Fibroblast of lung (primary cell): ENCODE measurements at regions not wholly inside any gene's neighbourhood (a gene's known extent, or its start where the extent isn't known, plus 50 kb on each side); places are given as distances from the start of the nearest gene placed in this dataset.
"Not testable (repeated sequence)": the region's sequence is repeated elsewhere in the genome, so short reads cannot be mapped to it uniquely, and the experiment has no call there.

Experiments used
- DNase-seq, 2 donors: peaks; one replicate each; pipeline versions ENCODE4 v3.0.0 to v3.0.0-alpha.2; 2010; ENCODE audit warnings: low read depth in 2 of 2
- H2AFZ ChIP-seq: 2 replicates; pipeline ENCODE4 v1.5.1; 2012; ENCODE audit warnings: low read length, control low read depth, inconsistent platforms
- H3K27ac ChIP-seq: 2 replicates; pipeline ENCODE4 v1.5.1; 2011; ENCODE audit warnings: low read length, control low read depth; ENCODE audit not compliant: insufficient read depth
- H3K27me3 ChIP-seq: 2 replicates; pipeline ENCODE4 v1.5.1; 2011; ENCODE audit warnings: mild to moderate bottlenecking, low read length; ENCODE audit not compliant: control insufficient read depth, insufficient read depth
- H3K36me3 ChIP-seq: 2 replicates; pipeline ENCODE4 v1.5.1; 2011; ENCODE audit warnings: low read length; ENCODE audit not compliant: control insufficient read depth, insufficient read depth
- H3K4me1 ChIP-seq: 2 replicates; pipeline ENCODE4 v1.5.1; 2011; ENCODE audit warnings: low read length; ENCODE audit not compliant: control insufficient read depth, insufficient read depth; ENCODE audit errors: extremely low read depth
- H3K4me2 ChIP-seq: 2 replicates; pipeline ENCODE4 v1.5.1; 2011; ENCODE audit warnings: low read length, control low read depth; ENCODE audit not compliant: insufficient read depth; ENCODE audit errors: extremely low read depth
- H3K4me3 ChIP-seq, 4 experiments: fragments of 200-600 bp in 1 of 4; sonication (generic) in 1 of 4; replicated peaks in 1 of 4; 2 replicates each; pipeline ENCODE4 v1.5.1; 2011 to 2016; ENCODE audit warnings: low read length in 4 of 4, low read depth in 3 of 4, mild to moderate bottlenecking in 3 of 4, control low read depth in 2 of 4, inconsistent platforms in 1 of 4, mixed read lengths in 1 of 4; ENCODE audit not compliant: insufficient read depth in 1 of 4; ENCODE audit errors: control extremely low read depth in 1 of 4
- H3K79me2 ChIP-seq: 2 replicates; pipeline ENCODE4 v1.5.1; 2012; ENCODE audit warnings: mild to moderate bottlenecking, low read length, inconsistent platforms; ENCODE audit not compliant: control insufficient read depth, insufficient read depth
- H3K9ac ChIP-seq: 2 replicates; pipeline ENCODE4 v1.5.1; 2011; ENCODE audit warnings: mild to moderate bottlenecking, low read length, control low read depth; ENCODE audit not compliant: insufficient read depth
- H3K9me3 ChIP-seq: 2 replicates; pipeline ENCODE4 v1.5.1; 2012; ENCODE audit warnings: low read depth, low read length; ENCODE audit not compliant: control insufficient read depth, insufficient read depth
- H4K20me1 ChIP-seq: 2 replicates; pipeline ENCODE4 v1.5.1; 2011; ENCODE audit warnings: low read length; ENCODE audit not compliant: control insufficient read depth, insufficient read depth; ENCODE audit errors: extremely low read depth

DNA sequence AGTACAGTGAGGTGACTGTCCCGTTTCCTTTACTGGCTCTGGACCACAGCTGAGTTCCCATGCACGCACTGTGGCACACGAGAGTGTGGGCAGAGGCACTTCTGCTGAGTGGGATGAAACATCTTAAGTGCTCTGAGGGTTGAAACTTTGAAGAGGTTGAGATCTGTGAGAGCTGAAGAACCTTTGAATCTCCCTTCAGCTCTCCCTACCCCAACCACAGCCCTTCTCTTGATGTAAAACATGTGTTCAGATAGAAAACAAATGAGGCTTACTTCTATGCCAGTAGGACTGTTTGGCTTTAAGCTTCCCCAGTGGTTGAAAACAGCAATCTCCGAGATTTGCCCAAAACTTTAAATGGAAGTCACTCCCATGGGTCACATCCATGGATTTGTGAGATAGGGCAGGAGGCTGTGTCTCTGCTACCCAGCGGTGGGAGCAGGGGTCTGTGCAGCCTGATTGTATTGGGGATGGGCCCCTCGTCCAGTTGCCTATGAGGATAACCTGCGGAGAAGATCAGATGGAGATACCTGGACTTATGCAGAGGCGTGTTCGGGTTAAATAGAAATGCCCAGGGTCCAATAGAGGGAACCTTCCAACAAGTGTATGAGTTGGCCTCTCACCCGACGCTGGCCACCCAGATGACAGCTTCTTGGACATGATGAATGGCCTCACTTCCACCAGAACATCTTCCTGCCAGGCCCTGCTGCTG lies 178.0 kb upstream of the PLGLB2 start:
- H3K27me3 ChIP-seq, H3K27ac ChIP-seq, H3K4me2 ChIP-seq, H3K79me2 ChIP-seq, H3K9me3 ChIP-seq, H2AFZ ChIP-seq, H3K9ac ChIP-seq, H3K4me1 ChIP-seq, H3K36me3 ChIP-seq, H4K20me1 ChIP-seq, DNase-seq, H3K4me3 ChIP-seq: not testable (repeated sequence)

DNA sequence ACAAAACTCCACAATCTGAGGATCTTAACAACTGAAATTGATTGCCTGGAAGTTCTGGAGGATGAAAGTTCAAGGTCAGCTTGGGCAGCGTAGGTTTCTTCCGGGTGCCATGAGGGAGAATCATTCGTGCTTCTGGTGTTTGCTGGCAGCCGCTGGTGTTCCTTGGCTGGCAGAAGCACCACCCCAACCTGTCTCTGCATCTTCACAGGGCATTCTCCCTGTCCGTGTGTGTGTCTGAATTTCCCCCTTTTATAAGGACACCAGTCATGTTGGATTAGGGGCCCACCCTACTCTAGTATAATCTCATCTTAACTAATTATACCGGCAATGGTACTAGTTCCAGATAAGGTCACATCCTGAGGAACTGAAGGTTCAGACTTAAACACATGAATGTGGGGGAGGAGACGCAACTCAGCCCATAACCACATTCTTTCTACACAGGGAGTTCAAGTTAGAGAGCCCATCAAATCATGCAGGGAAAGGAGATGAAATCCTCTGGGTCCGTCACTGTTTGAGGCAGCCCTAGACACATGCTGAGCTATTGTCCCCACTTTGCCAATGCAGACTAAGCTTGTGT lies 175.9 kb upstream of the PLGLB2 start:
- H3K36me3 ChIP-seq, H3K27ac ChIP-seq, DNase-seq, H3K4me3 ChIP-seq, H3K9me3 ChIP-seq, H3K27me3 ChIP-seq, H3K79me2 ChIP-seq, H3K9ac ChIP-seq, H3K4me1 ChIP-seq, H3K4me2 ChIP-seq, H2AFZ ChIP-seq, H4K20me1 ChIP-seq: not testable (repeated sequence)

DNA sequence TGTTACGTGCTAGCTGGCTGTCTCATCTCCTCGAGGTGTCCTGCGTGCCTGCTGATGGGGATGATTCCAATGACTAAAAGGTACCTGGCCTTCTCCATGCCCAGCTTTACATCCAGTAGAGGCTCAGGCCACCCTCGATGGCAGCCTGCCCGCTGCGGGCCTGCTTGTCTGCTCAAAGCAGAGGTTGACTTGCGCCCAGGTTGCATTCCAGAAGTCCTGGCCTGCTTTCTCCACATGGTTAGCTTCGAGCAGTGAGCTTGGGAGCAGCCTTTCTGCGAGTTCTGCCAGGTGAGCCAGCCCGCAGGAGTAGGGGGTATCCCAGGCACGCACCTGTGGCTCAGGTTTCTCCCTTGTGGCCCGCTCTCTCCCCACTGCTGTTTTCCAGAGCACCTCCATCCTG lies 175.0 kb upstream of the PLGLB2 start:
- H3K9me3 ChIP-seq, H3K27ac ChIP-seq, DNase-seq, H3K9ac ChIP-seq, H4K20me1 ChIP-seq, H3K27me3 ChIP-seq, H3K36me3 ChIP-seq, H3K4me2 ChIP-seq, H3K4me3 ChIP-seq, H2AFZ ChIP-seq, H3K79me2 ChIP-seq, H3K4me1 ChIP-seq: not testable (repeated sequence)

DNA sequence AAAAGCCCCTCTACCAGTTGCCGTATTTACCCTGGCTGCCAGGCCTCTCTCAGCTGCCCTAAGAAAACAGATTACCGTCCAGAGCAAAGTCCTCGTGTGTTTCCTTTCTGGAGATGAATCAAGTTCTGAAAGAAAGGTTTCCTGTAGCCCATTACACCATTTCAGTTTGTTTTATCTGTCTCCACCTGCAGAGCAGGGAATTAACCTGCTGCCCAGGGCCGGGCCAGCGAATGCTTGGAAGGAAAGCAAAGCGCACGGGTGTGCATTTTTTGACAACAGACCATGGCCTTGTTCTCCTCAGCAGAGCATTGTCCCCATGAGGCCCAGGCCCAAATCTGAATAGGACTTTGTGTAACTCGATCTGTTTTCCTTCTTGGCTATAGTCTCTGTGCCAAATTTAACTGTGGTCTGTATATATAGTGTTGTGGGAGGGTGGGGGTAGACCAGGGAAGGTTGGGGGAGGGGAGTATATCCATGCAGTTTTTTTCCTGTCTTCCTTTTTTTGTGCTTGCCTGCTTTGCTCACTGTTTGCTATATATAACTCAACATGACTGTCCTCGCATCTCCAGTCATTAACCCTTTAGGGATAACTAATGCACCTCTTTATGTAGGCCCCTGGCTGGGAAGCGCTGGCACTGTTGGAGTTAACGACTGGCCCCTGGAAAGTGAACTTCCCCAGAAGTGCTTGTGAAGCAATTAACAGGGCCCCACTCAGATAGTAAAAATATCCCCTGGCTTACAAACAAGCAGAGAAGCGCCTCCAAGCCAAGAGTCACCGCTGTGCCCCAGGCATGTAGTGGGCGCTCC lies 174.3 kb upstream of the PLGLB2 start:
- not testable (repeated sequence) for H3K9me3 ChIP-seq, H4K20me1 ChIP-seq, H3K4me2 ChIP-seq, H3K27me3 ChIP-seq, H3K4me1 ChIP-seq, H3K79me2 ChIP-seq, H3K9ac ChIP-seq, H3K27ac ChIP-seq, DNase-seq, H3K36me3 ChIP-seq, H2AFZ ChIP-seq, H3K4me3 ChIP-seq

DNA sequence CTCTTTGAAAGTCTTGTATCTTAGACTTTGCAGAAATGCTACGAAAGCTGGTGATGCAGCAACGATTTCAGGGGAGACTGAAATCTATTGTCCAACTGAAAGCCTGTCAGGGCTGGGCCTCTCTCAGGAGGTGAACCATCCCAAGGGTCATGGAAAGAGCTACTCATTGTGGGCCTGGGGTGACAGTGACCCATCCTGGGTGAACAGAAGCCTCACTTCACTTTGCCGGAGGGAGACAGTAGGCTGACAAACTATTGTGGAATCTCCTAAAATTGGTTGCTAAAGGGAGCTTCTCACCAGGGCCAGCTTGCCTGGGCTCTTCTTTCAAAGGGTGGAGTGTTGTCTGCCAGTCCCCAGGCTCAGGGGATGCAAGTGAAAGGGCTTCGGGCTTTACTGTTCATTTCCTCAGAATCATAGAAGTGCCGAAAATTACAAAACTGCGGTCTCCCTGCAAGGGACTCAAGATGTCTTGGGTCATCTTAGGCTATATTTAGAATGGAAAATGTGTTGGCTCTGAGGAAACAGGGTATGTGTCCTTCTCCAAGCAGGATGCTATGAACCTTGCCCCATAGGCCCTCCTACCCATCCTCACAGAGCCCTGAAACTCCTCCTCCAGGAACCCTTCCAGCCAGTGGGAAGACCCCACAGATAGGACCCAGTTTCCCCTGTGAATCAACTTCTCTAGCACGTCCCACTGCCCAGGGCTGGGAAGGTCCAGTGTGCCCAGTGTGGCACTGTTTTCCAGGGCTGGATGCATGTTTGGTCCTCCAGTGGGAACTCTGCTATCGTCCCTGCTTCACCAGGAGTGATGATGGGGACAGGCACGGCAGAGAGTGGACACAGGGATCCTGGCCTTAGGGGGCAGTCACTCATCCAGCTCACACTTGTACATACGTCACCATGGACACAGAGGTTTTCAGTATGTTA lies 173.4 kb upstream of the PLGLB2 start:
- H3K4me2 ChIP-seq, H3K36me3 ChIP-seq, H3K27ac ChIP-seq: not testable (repeated sequence)

DNA sequence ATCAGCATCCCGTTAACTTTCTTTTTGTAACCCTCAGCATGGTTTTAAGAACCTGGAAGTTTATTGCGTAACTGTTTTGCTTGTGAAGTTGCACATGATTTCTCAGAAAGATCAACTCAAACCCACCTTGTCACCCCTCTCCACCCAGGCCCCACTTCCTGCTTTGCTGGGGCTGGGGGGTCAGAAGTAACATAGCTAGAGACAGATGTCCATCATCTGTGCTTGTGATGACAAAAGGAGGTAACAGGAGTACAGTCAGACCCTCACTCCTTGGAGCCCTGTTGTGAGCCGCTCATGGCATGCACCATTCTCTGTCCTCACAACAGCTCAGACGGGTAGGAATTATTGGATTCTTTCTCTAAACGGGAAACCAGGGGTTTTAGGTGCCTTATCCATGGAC lies 172.7 kb upstream of the PLGLB2 start:
- H3K27me3 ChIP-seq, H3K4me2 ChIP-seq, H3K4me3 ChIP-seq, H3K79me2 ChIP-seq, H3K4me1 ChIP-seq, H3K27ac ChIP-seq, DNase-seq, H3K36me3 ChIP-seq, H3K9me3 ChIP-seq, H3K9ac ChIP-seq, H4K20me1 ChIP-seq, H2AFZ ChIP-seq: not testable (repeated sequence)

More for the DNA sequence above, 173.4 kb upstream of the PLGLB2 start:
- not testable (repeated sequence) for DNase-seq, H4K20me1 ChIP-seq, H2AFZ ChIP-seq, H3K27me3 ChIP-seq, H3K9me3 ChIP-seq, H3K4me1 ChIP-seq, H3K4me3 ChIP-seq, H3K9ac ChIP-seq, H3K79me2 ChIP-seq
